HG03565 (cell line): ENCODE measurements at regions not wholly inside any gene's neighbourhood (a gene's known extent, or its start where the extent isn't known, plus 50 kb on each side); places are given as distances from the start of the nearest gene placed in this dataset.

Experiments used
- ATAC-seq: cut with Tn5 transposase; IDR thresholded peaks from one replicate; pipeline ENCODE4 v1.9.1; 2021; ENCODE audit warnings: mild to moderate bottlenecking, moderate library complexity; ENCODE audit not compliant: unreplicated experiment

DNA sequence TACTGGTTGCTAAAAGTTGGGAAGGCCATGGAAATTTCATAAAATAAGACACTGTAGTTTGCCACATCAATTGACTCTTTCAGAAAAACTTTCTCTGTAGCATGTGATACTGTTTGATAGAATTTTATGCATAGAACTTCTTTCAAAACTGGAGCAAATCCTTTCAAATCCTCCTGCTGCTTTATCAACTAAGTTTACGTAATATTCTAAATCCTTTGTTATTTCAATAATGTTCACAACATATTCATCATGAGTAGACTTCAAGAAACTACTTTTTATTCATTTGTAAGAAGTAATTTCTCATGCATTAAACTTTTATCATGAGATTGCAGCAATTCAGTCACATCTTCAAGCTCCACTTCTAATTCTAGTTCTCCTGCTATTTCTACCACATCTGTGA, 199.3 kb downstream of the PCDH18 start:
- no peak for ATAC-seq

DNA sequence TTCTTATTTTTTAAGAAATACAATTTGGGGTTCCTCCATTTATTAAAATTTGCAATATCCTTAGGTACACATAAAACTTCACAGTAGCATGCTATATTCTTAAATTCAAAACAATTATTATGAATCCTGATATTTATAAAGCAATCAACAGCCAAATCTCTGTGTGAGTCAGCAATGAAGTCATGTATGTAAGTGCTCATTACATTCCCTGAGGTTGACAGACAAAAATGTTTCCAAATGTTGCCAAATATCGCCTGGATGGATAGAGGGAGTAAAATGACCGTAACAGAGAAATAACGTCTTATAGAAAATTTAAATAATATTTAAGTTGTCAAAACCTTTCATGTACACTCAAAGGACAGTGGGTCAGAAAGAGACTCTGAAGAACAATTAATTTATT, 220.0 kb downstream of the PCDH18 start:
- no peak for ATAC-seq

- no peak for ATAC-seq
Observed at GRCh38 chr4:137310593-137311490, 221.5 kb downstream of the PCDH18 start.

DNA sequence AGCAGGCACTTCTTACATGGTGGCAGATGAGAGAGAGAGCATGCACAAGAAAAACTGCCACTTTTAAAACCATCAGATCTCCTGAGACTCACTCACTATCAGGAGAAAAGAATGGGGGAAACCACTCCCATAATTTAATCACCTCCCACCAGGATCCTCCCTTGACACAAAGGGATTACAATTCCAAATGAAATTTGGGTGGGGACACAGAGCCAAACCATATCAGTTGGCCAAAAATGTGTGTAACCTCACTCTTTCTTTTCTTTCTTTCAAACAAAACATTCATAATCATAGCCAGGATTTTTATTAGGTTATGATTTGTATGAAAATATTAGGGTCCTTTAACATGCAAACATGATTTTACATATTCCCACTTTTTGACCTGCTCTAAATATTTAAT, 222.1 kb downstream of the PCDH18 start:
- no peak for ATAC-seq

- ATAC-seq, result no peak
Observed at GRCh38 chr4:137309424-137309823, 222.9 kb downstream of the PCDH18 start.

DNA sequence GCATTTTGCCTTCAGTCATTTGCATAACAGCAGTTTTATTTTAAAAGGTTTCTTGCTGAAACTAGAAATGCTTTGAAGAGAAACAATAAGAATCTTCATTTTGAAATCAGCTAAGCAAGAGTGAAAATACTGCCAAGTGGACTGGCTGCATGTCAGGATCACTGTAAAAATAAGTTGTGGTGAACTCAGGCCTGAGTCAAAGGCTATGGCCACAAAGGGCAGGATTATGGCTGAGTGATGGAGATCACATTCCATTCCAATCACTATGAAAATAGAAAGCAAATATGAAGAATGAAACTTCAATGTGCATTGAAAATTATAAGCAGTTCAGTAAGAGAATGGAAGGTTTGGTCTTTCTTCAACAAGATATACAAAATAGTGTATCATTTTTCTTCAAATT, 224.5 kb downstream of the PCDH18 start:
- no peak for ATAC-seq

- ATAC-seq, result no peak
Observed at GRCh38 chr4:137300776-137301175, 231.5 kb downstream of the PCDH18 start.

- no peak for ATAC-seq
Observed at GRCh38 chr4:137299281-137299680, 233.0 kb downstream of the PCDH18 start.

DNA sequence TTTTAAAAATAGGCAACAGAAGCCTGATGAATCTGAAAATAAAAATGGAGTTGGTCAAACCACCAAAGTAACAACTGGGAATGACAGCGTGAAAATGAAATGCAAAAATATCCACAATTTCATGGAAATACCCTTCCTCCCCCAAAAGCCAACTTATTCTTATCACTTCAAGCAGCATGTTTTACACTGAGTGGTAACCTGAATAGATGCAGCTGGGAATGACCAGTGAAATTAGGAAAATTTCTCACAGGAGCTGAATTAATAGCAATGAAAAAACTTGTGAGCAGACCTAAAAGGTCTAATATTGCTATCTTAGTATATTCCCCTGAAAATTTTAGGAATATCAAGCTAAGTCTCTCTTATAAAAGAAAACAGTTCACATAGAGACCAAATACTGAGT, 239.0 kb downstream of the PCDH18 start:
- no peak for ATAC-seq

- ATAC-seq, result no peak
Observed at GRCh38 chr4:137283737-137284136, 248.6 kb downstream of the PCDH18 start.

GRCh38 chr4:137278431-137278830, 253.9 kb downstream of the PCDH18 start:
- no peak for ATAC-seq

GRCh38 chr4:137274404-137274803, 257.9 kb downstream of the PCDH18 start:
- ATAC-seq, result no peak

DNA sequence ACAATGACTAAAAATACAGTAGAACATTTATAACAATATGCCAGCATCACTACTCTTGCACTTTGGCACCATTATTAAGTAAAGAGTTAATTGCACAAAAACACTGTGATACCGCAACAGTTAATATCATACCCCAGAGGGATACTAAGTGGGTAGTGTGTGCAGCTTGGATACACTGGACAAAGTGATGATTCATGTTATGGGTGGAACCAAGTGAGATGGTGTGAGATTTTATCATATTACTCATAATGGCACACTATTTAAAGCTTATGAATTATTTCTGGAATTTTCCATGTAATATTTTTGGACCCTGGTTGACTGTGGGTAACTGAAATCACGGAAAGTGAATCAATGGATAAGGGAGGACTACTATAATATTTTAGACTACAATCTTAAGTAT, 265.3 kb downstream of the PCDH18 start:
- no peak for ATAC-seq

GRCh38 chr4:137266511-137266910, 265.8 kb downstream of the PCDH18 start:
- no peak for ATAC-seq

DNA sequence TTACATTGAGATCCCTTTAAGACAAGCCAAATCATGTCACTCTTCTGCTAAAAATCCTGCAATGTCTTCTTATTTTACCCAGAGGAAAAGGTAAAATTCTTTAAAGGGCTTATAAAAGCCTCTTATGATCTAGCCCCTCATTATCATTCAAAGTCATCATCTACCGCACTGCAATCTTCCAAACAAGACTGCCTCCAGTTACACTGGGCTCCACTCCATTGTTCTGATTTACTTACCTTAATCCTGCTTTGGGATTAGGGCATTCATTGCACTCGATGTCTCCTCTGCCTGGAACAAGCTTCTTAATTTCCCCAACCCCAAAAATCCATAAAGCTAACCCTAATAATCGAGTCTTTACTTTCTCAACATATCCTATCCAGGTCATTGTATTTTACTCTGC, 269.1 kb downstream of the PCDH18 start:
- no peak for ATAC-seq

DNA sequence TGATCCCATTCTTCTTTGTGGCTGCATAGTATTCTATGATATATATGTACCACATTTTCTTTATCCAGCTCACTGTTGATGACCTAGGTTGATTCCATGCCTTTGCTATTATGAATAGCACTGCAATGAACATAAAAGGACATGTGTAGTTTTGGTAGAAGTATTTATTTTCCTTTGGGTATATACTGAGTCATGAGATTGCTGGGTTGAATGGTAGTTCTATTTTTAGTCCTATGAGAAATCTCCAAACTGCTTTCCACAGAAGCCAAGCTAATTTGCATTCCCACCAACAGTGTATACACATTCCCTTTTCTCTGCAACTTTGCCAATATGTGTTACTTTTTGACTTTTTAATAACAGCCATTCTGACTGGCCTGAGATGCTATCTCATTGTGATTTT, 278.3 kb downstream of the PCDH18 start:
- no peak for ATAC-seq

DNA sequence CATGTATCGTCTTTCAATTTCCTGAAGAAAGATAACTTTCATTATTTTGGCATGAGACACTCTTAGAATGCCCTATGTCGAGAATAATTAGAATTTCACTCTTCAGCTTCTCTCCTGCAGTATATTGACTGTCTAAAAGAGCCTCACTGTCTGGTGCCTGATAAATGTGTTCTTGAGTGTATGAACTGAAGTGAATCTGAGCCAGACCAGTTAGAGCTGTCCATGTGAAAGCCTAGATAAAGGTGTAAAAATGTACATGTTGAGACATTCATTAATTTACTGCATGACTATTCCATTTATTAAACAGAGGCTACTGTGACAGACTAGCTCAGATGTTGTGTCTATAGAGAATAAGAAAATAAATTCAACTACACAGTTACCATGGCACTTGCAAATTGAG, 283.2 kb downstream of the PCDH18 start:
- no peak for ATAC-seq

DNA sequence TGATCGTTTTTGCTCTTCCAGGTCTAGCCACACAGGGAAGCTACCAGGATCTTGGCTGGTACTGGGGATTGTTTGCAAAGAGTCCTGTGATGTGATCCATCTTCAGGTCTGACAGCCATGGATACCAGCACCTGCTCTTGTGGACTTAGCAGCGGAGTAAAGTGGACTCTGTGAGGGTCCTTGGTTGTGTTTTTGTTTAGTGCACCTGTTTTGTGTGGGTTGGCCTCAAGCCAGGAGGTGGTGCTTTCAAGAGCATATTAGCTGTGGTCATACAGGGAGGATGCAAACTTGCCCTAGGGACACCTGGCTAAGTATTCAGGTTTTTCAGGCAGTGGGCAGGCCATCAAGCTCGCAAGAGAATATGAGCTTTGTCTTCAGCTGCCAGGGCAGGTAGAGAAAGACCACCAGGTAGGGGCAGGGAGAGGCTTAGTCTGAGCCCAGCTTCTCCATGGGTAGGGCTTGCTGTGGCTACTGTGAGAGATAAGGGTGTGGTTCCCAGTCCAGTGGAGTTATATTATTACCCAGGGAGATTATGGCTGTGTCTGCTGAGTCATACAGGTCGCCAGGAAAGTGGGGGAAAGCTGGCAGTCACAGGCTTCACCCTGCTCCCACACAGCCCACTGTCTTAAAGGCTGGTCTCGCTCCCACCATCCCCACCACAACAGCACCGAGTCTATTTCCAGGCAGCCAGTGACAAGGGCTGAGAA, 293.7 kb downstream of the PCDH18 start:
- no peak for ATAC-seq

DNA sequence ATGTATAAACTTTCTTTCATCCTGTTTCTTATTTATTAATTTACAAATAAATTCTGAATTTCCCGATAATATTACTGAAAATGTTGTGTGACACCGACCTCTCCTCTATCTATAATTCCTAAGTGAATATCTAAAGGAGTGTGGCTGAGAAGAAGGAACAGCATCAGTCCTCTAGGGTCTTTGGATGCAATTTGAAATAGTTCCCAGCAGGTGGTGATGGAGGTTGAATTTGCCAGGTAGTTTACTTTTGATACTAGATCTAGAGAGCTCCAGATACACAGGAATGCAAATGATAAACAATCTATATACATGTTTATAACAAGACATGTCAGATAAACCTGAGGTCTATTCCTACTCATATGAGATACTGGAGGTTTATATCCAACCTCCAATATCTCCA, 305.4 kb downstream of the PCDH18 start:
- ATAC-seq, result no peak

- ATAC-seq, result no peak
Observed at GRCh38 chr4:137226221-137226620, 306.1 kb downstream of the PCDH18 start.

GRCh38 chr4:137213372-137214173, 318.7 kb downstream of the PCDH18 start:
- no peak for ATAC-seq
